OCI-LY3 (cell line): ENCODE measurements at regions not wholly inside any gene's neighbourhood (a gene's known extent, or its start where the extent isn't known, plus 50 kb on each side); places are given as distances from the start of the nearest gene placed in this dataset.

Source experiments
- H2AFZ ChIP-seq: fragments of 200-600, 300-600 bp; shearing (Covaris generic); 2 replicates; pipeline ENCODE4 v1.6.0; 2014; ENCODE audit warnings: antibody characterized with exemption, low read depth, low read length
- H3K27ac ChIP-seq: fragments of 200-600, 300-600 bp; sonication (generic); 2 replicates; pipeline ENCODE4 v1.5.1; 2014; ENCODE audit warnings: mild to moderate bottlenecking, low read length, moderate library complexity, mixed read lengths
- H3K27me3 ChIP-seq: fragments of 200-600, 300-600 bp; sonication (generic); 2 replicates; pipeline ENCODE4 v1.6.1; 2014; ENCODE audit warnings: low read depth, low read length, mixed read lengths
- H3K36me3 ChIP-seq: fragments of 200-600, 300-600 bp; sonication (generic); replicated peaks from 2 replicates; pipeline ENCODE3; 2014; ENCODE audit warnings: low read depth, low read length, mixed read lengths
- H3K4me1 ChIP-seq: fragments of 300-600, 200-600 bp; sonication (generic); 2 replicates; pipeline ENCODE4 v1.6.1; 2014; ENCODE audit warnings: low read length, mixed read lengths
- H3K4me2 ChIP-seq: fragments of 200-600, 300-600 bp; sonication (generic); 2 replicates; pipeline ENCODE4 v1.6.1; 2014; ENCODE audit warnings: low read length, mixed read lengths
- H3K4me3 ChIP-seq: fragments of 300-600, 200-600 bp; sonication (generic); 2 replicates; pipeline ENCODE4 v1.5.1; 2014; ENCODE audit warnings: antibody characterized with exemption, mild to moderate bottlenecking, low read length, moderate library complexity
- H3K79me2 ChIP-seq: fragments of 300-600, 200-600 bp; shearing (Covaris generic); 2 replicates; pipeline ENCODE4 v1.6.1; 2014; ENCODE audit warnings: mild to moderate bottlenecking, low read length, mixed read lengths
- H3K9ac ChIP-seq: fragments of 300-600, 200-600 bp; shearing (Covaris generic); 2 replicates; pipeline ENCODE4 v1.6.0; 2014; ENCODE audit warnings: mild to moderate bottlenecking, low read length, moderate library complexity
- H3K9me3 ChIP-seq: fragments of 200-600, 300-600 bp; shearing (Covaris generic); 2 replicates; pipeline ENCODE4 v1.6.1; 2014; ENCODE audit warnings: low read length, mixed read lengths; ENCODE audit not compliant: insufficient read depth
- H4K20me1 ChIP-seq: fragments of 200-600, 300-600 bp; sonication (generic); 2 replicates; pipeline ENCODE4 v1.6.1; 2016; ENCODE audit warnings: low read length, mixed read lengths; ENCODE audit not compliant: insufficient read depth
- EZH2phosphoT487 ChIP-seq: fragments of 200-600 bp; shearing (Covaris generic); IDR thresholded peaks from 2 replicates; pipeline ENCODE4 v1.6.1; 2018; ENCODE audit warnings: antibody characterized with exemption, mixed run types, low read depth
- TF ChIP-seq, protein P1 (sequence below): fragments of 200-600, 300-600 bp; sonication (generic); IDR thresholded peaks from 2 replicates; pipeline ENCODE4 v1.5.1; 2014; ENCODE audit warnings: antibody characterized with exemption, low read length, low read depth

DNA sequence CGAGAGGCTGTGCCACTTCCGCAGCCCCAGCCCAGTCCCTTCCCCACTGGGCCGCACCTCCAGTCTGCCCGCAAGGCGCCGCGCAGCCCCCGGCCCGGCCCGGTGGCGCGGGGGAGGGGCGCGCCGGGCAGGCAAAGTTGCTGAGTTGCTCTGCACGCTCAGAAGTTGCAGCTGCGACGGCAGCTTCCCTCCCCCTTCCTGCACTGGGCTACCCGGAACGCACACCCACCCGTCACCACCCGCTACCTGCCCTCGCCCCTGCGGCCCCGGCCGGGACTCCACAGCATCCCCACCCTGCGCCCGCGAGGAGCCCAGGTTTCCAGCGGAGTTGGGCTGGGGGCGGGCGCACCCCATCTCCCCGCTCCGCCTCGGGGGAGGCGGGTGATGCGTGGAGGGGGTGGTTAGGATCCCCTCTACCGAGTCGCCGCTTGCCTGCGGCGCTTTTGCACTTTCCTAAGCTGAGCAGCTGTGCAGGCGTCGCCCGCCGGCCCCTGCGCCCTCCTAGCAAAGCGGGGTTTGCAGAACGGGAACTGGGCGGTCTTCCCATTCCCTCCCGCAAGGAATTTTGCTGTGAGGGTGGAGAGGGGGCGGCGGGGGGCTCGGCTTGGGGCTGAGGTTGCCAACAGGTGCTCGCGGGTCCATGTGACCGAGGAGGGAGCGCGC is 55.9 kb upstream of the RREB1 start:
- TF ChIP-seq EZH2phosphoT487 = no peak
- TF ChIP-seq, protein P1, sequence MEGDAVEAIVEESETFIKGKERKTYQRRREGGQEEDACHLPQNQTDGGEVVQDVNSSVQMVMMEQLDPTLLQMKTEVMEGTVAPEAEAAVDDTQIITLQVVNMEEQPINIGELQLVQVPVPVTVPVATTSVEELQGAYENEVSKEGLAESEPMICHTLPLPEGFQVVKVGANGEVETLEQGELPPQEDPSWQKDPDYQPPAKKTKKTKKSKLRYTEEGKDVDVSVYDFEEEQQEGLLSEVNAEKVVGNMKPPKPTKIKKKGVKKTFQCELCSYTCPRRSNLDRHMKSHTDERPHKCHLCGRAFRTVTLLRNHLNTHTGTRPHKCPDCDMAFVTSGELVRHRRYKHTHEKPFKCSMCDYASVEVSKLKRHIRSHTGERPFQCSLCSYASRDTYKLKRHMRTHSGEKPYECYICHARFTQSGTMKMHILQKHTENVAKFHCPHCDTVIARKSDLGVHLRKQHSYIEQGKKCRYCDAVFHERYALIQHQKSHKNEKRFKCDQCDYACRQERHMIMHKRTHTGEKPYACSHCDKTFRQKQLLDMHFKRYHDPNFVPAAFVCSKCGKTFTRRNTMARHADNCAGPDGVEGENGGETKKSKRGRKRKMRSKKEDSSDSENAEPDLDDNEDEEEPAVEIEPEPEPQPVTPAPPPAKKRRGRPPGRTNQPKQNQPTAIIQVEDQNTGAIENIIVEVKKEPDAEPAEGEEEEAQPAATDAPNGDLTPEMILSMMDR = no peak
- Histone ChIP-seq H3K4me1 (peaks cover 21% of the 10 kb centered on the region), H3K27ac (peak overlapping the region; percentile 23; the same call in 1 of the 2 replicates), H2AFZ (peak overlapping the region; percentile 92), H3K36me3 (no peaks in the 10 kb centered on the region), H3K4me2 (peak overlapping the region; percentile 94), H3K27me3 (peaks cover 4% of the 10 kb centered on the region; the same call in 1 of the 2 replicates), H4K20me1 (no peaks in the 10 kb centered on the region), H3K9me3 (no peaks in the 10 kb centered on the region), H3K4me3 (peak overlapping the region; percentile 91), H3K79me2 (no peaks in the 10 kb centered on the region), H3K9ac (peak overlapping the region; percentile 77)

DNA sequence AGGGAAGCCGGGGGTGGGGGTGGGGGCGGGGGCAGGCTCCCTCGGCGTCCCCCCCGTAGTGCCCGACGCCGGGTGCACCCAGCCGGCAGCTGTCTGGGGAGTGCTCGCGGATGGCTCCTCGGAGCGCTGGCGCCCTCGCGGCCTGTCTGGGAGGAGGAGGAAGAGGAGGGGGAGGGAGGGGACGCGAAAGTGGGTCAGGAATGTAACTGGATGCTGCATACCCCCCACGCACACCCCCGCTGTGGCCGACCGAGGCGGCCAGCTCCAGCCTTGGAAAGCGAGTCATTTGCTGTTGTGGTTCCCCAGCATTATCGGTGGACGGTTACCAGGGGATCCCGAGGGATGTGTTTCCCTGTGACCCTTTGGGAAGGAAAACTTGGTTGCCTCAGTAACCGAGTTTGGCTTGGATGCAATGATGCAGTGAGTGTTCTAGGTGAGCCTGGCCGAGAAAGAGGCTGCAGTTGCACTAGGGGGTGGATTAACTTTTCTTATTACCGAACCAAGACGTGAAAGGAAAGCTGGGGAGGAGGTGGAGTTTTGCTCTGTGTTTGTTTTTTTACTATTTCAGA is 55.2 kb upstream of the RREB1 start:
- Histone ChIP-seq H3K4me1 (peaks cover 15% of the 10 kb centered on the region; the same call in 1 of the 2 replicates), H3K36me3 (no peaks in the 10 kb centered on the region), H3K27ac (no peak overlapping the region), H3K4me2 (peak overlapping the region; percentile 94), H3K9ac (no peak overlapping the region; the same call in 1 of the 2 replicates), H3K79me2 (no peaks in the 10 kb centered on the region), H3K27me3 (peaks cover 4% of the 10 kb centered on the region; the same call in 1 of the 2 replicates), H2AFZ (peak overlapping the region; percentile 92; the same call in 1 of the 2 replicates), H3K9me3 (no peaks in the 10 kb centered on the region), H4K20me1 (no peaks in the 10 kb centered on the region), H3K4me3 (peak overlapping the region; percentile 91)
- TF ChIP-seq, protein P1 = no peak
- TF ChIP-seq EZH2phosphoT487 = no peak

DNA sequence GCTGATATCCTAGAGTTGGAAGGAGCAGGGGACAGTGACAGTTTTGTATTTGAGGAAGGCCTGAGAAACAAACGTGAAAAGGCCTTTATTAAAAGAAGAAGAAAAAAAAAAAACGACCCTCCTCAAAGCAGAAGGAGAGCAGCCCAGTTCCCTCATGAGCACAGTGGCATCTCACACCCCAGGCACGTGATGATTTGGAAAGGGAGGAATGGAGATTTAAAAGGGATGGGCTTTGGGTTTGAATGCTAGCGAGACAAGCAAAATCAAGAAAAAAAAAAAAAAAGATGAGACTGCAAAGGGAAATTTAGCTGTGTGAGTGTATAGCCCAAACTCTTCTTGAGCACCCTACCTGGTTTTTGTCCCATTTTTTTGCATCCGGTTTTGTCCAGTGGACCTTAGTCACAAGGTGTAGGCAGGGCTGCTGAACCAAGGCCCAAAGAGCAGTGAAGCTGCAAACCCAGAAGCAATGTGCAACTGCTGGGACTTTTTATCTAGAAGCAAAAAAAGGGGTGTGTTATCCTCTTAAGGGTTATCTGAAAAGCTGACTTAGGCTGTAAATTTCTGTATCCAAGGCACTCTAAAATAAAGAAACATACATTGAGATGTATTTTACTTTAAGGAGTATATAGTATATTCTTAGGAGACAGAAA is 54.5 kb upstream of the RREB1 start:
- no peaks in the 10 kb centered on the region for H3K79me2 ChIP-seq
- TF ChIP-seq, protein P1 = no peak
- TF ChIP-seq EZH2phosphoT487 = no peak
- peaks cover 4% of the 10 kb centered on the region; the same call in 1 of the 2 replicates for H3K27me3 ChIP-seq
- H3K36me3 ChIP-seq = no peaks in the 10 kb centered on the region
- no peak overlapping the region for H2AFZ ChIP-seq
- peaks cover 9% of the 10 kb centered on the region; the same call in 1 of the 2 replicates for H3K4me1 ChIP-seq
- no peak overlapping the region for H3K4me3 ChIP-seq
- no peaks in the 10 kb centered on the region for H4K20me1 ChIP-seq
- no peaks in the 10 kb centered on the region for H3K9me3 ChIP-seq
- no peak overlapping the region for H3K9ac ChIP-seq
- peak overlapping the region; percentile 94 for H3K4me2 ChIP-seq
- no peak overlapping the region for H3K27ac ChIP-seq
